Neuronal stem cell (in vitro differentiated cells): ENCODE measurements at regions not wholly inside any gene's neighbourhood (a gene's known extent, or its start where the extent isn't known, plus 50 kb on each side); places are given as distances from the start of the nearest gene placed in this dataset.

Source experiments
- DNase-seq: peaks from one replicate; pipeline ENCODE4 v3.0.0-alpha.2; 2013; ENCODE audit warnings: low spot score
- H2AFZ ChIP-seq: one replicate; pipeline ENCODE4 v1.6.1; 2013; ENCODE audit warnings: mild to moderate bottlenecking, low read length, inconsistent platforms
- H2AK5ac ChIP-seq: 2 replicates; pipeline ENCODE4 v1.6.1; 2013; ENCODE audit warnings: low read depth, mild to moderate bottlenecking, inconsistent platforms, low read length, moderate library complexity, mixed read lengths
- H2BK120ac ChIP-seq: 2 replicates; pipeline ENCODE4 v1.6.1; 2013; ENCODE audit warnings: low read depth, mild to moderate bottlenecking, inconsistent platforms, low read length, moderate library complexity, mixed read lengths
- H2BK12ac ChIP-seq: one replicate; pipeline ENCODE4 v1.6.1; 2013; ENCODE audit warnings: low read length, inconsistent platforms
- H2BK15ac ChIP-seq: 2 replicates; pipeline ENCODE4 v1.6.1; 2013; ENCODE audit warnings: mild to moderate bottlenecking, low read length, inconsistent platforms, mixed read lengths
- H2BK5ac ChIP-seq: one replicate; pipeline ENCODE4 v1.6.1; 2013; ENCODE audit warnings: inconsistent platforms, mild to moderate bottlenecking, low read length, moderate library complexity
- H3K14ac ChIP-seq: one replicate; pipeline ENCODE4 v1.6.1; 2013; ENCODE audit warnings: low read length, inconsistent platforms
- H3K18ac ChIP-seq: 2 replicates; pipeline ENCODE4 v1.6.1; 2013; ENCODE audit warnings: low read length, inconsistent platforms
- H3K23ac ChIP-seq: 2 replicates; pipeline ENCODE4 v1.6.1; 2013; ENCODE audit warnings: low read depth, mild to moderate bottlenecking, mixed read lengths, low read length, inconsistent platforms; ENCODE audit not compliant: poor library complexity
- H3K27ac ChIP-seq: replicated peaks from 3 replicates; pipeline ENCODE4 v1.5.1; 2013; ENCODE audit warnings: low read length, inconsistent platforms
- H3K27me3 ChIP-seq, 3 experiments: 2 replicates each; pipeline ENCODE4 v1.6.1; 2013; ENCODE audit warnings: low read length in 3 of 3, mild to moderate bottlenecking in 2 of 3, inconsistent platforms in 1 of 3, low read depth in 1 of 3, mixed read lengths in 1 of 3, moderate library complexity in 1 of 3; ENCODE audit not compliant: control insufficient read depth in 3 of 3, insufficient read depth in 3 of 3
- H3K36me3 ChIP-seq, 2 donors: replicated peaks in 1 of 2; 2 replicates each; pipeline ENCODE4 v1.6.1; 2013; ENCODE audit warnings: low read length in 2 of 2; ENCODE audit not compliant: control insufficient read depth in 2 of 2, insufficient read depth in 2 of 2
- H3K4ac ChIP-seq: 2 replicates; pipeline ENCODE4 v1.6.1; 2013; ENCODE audit warnings: inconsistent platforms, mild to moderate bottlenecking, low read length, moderate library complexity
- H3K4me1 ChIP-seq, 2 donors: 1 replicate in 1 of 2; 2 replicates in 1 of 2; pipeline ENCODE4 v1.6.1; 2013; ENCODE audit warnings: low read length in 2 of 2, low read depth in 1 of 2; ENCODE audit not compliant: control insufficient read depth in 2 of 2, insufficient read depth in 1 of 2
- H3K4me2 ChIP-seq: one replicate; pipeline ENCODE4 v1.6.1; 2013; ENCODE audit warnings: mild to moderate bottlenecking, low read length, inconsistent platforms; ENCODE audit not compliant: insufficient read depth, poor library complexity, severe bottlenecking
- H3K4me3 ChIP-seq, 2 donors: 2 replicates each; pipeline ENCODE4 v1.5.1; 2013; ENCODE audit warnings: low read length in 2 of 2, mild to moderate bottlenecking in 2 of 2, inconsistent platforms in 1 of 2, moderate library complexity in 1 of 2
- H3K79me1 ChIP-seq: one replicate; pipeline ENCODE4 v1.6.1; 2013; ENCODE audit warnings: low read depth, mild to moderate bottlenecking, inconsistent platforms, low read length, moderate library complexity
- H3K9ac ChIP-seq: one replicate; pipeline ENCODE4 v1.6.1; 2013; ENCODE audit warnings: mild to moderate bottlenecking, low read depth, low read length, inconsistent platforms; ENCODE audit not compliant: poor library complexity
- H3K9me3 ChIP-seq, 2 donors: replicated peaks in 1 of 2; 2 replicates each; pipeline versions ENCODE3 to v1.6.1; 2013; ENCODE audit warnings: low read length in 2 of 2, mild to moderate bottlenecking in 2 of 2, inconsistent platforms in 1 of 2, low read depth in 1 of 2, mixed read lengths in 1 of 2, moderate library complexity in 1 of 2; ENCODE audit not compliant: control insufficient read depth in 2 of 2, insufficient read depth in 1 of 2
- H4K8ac ChIP-seq: one replicate; pipeline ENCODE4 v1.6.1; 2013; ENCODE audit warnings: low read depth, mild to moderate bottlenecking, inconsistent platforms, low read length, moderate library complexity
- H4K91ac ChIP-seq: one replicate; pipeline ENCODE4 v1.6.1; 2013; ENCODE audit warnings: low read length, low read depth, mild to moderate bottlenecking, inconsistent platforms; ENCODE audit not compliant: poor library complexity
- WGBS, 2 donors: extraction: QIAGEN DNeasy Blood & Tissue Kit; methylation state at CpG; one replicate each; pipeline ENCODE4 v1.1.7; 2013; ENCODE audit warnings: missing lambda C conversion rate in 2 of 2, mixed read lengths in 1 of 2; ENCODE audit not compliant: insufficient read length in 2 of 2, insufficient replicate concordance in 1 of 2; ENCODE audit errors: extremely low coverage in 2 of 2; 5-methylcytosine and 5-hydroxymethylcytosine counted together

- Histone ChIP-seq H4K91ac (no peak overlapping the region), H4K8ac (no peak overlapping the region), H3K23ac (no peak overlapping the region), H2BK15ac (no peak overlapping the region), H3K9me3 (peaks cover 0 to 5% of the 10 kb centered on the region in 2 donors), H3K27ac (no peak overlapping the region), H3K4me1 (peaks cover 0 to 5% of the 10 kb centered on the region in 2 donors), H3K4ac (no peak overlapping the region), H3K27me3 (no peaks in the 10 kb centered on the region), H2BK5ac (no peak overlapping the region), H2AFZ (peak overlapping the region; percentile 70), H2BK12ac (no peak overlapping the region), H3K9ac (no peak overlapping the region), H2BK120ac (no peak overlapping the region), H3K4me3 (no peak overlapping the region), H3K18ac (no peak overlapping the region), H3K36me3 (no peaks in the 10 kb centered on the region), H3K4me2 (no peak overlapping the region), H3K14ac (no peak overlapping the region), H3K79me1 (no peaks in the 10 kb centered on the region), H2AK5ac (no peak overlapping the region)
- no CpG with 5 or more reads among the region's 3 CpGs for WGBS, 2 donors
- no peak for DNase-seq
These were observed 599.4 kb upstream of the CITED2 start for GRCh38 chr6:139973669-139974344.

DNA sequence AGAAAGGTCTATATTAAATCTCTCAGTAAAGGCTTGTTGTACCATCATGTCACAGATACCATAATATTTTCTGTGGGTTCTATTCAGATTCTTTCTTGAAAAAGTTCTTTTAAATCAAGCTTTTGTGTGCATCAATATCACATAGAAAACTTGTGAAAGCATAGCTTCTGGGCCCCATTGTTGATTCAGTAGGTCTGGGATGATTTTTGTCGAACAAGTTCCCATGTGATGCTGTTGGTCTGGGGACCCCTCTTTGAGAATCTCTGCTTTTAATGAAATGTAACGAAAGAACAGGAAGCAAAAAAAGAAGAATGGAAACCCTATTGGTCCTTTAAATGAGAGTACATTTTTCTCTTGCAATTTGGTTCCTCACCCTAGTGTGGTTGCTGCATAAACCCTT, 597.7 kb upstream of the CITED2 start:
- Histone ChIP-seq H3K9ac (no peak overlapping the region), H3K79me1 (no peaks in the 10 kb centered on the region), H3K4me1 (peaks cover 0 to 5% of the 10 kb centered on the region in 2 donors), H4K8ac (no peak overlapping the region), H2BK12ac (no peak overlapping the region), H2BK5ac (no peak overlapping the region), H2AK5ac (no peak overlapping the region), H2BK15ac (no peak overlapping the region), H3K27ac (no peak overlapping the region), H3K27me3 (no peaks in the 10 kb centered on the region), H2AFZ (no peak overlapping the region), H3K14ac (no peak overlapping the region), H3K9me3 (peaks cover 0 to 5% of the 10 kb centered on the region in 2 donors), H3K4me3 (no peak overlapping the region), H3K23ac (no peak overlapping the region), H4K91ac (no peak overlapping the region), H3K4me2 (no peak overlapping the region), H3K18ac (no peak overlapping the region), H2BK120ac (no peak overlapping the region), H3K36me3 (no peaks in the 10 kb centered on the region), H3K4ac (no peak overlapping the region)
- WGBS, 2 donors, result no CpG with 5 or more reads among the region's 2 CpGs
- DNase-seq, result no peak

GRCh38 chr6:139970591-139970991, 596.1 kb upstream of the CITED2 start:
- Histone ChIP-seq H3K4me3 (no peak overlapping the region), H3K36me3 (no peaks in the 10 kb centered on the region), H4K91ac (no peak overlapping the region), H3K23ac (no peak overlapping the region), H3K14ac (no peak overlapping the region), H3K9ac (no peak overlapping the region), H3K18ac (no peak overlapping the region), H3K27me3 (no peaks in the 10 kb centered on the region), H2AFZ (no peak overlapping the region), H3K4me2 (no peak overlapping the region), H3K9me3 (peaks cover 0 to 5% of the 10 kb centered on the region in 2 donors), H3K79me1 (no peaks in the 10 kb centered on the region), H2BK12ac (no peak overlapping the region), H4K8ac (no peak overlapping the region), H2BK5ac (no peak overlapping the region), H3K27ac (no peak overlapping the region), H2AK5ac (no peak overlapping the region), H3K4me1 (peaks cover 0 to 5% of the 10 kb centered on the region in 2 donors), H3K4ac (no peak overlapping the region), H2BK15ac (no peak overlapping the region), H2BK120ac (no peak overlapping the region)
- no CpG with 5 or more reads among the region's 1 CpG for WGBS, 2 donors
- no peak for DNase-seq

DNA sequence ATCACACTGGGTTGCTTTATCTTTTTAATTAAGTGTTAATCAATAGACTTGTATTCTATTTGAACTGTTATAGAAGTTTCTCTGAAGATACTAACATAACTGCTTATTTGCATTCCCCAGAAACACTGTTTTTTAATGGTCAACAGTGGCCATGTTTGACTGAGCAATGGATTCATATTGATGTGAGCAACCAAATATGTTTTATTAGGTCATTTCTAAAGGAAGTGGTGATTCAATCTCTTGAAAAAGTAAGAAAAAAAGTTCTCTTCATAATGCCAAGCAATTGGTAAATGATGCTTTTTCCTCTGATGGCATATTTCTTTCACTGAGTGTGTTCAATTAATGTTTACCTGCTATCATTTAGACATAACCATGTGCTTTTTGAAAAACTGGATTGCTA, 593.0 kb upstream of the CITED2 start:
- no peak overlapping the region for H3K14ac ChIP-seq
- no peak overlapping the region for H3K4me3 ChIP-seq
- no peak overlapping the region for H3K27ac ChIP-seq
- H2BK12ac ChIP-seq, result no peak overlapping the region
- H3K18ac ChIP-seq, result no peak overlapping the region
- H4K8ac ChIP-seq, result no peak overlapping the region
- H3K4me2 ChIP-seq, result no peak overlapping the region
- H3K23ac ChIP-seq, result no peak overlapping the region
- H2AFZ ChIP-seq, result no peak overlapping the region
- no peak overlapping the region for H2BK15ac ChIP-seq
- no peak overlapping the region for H2BK120ac ChIP-seq
- H4K91ac ChIP-seq, result no peak overlapping the region
- no peaks in the 10 kb centered on the region for H3K36me3 ChIP-seq
- H2BK5ac ChIP-seq, result no peak overlapping the region
- H3K79me1 ChIP-seq, result no peaks in the 10 kb centered on the region
- no peak overlapping the region for H3K4ac ChIP-seq
- peaks cover 0 to 5% of the 10 kb centered on the region in 2 donors for H3K9me3 ChIP-seq
- no peak overlapping the region for H2AK5ac ChIP-seq
- no peak for DNase-seq
- peaks cover 0 to 9% of the 10 kb centered on the region in 2 donors for H3K4me1 ChIP-seq
- no peak overlapping the region for H3K9ac ChIP-seq
- H3K27me3 ChIP-seq, result no peaks in the 10 kb centered on the region
